HG03139 (cell line): ENCODE measurements at regions not wholly inside any gene's neighbourhood (a gene's known extent, or its start where the extent isn't known, plus 50 kb on each side); places are given as distances from the start of the nearest gene placed in this dataset.

Experiments
- ATAC-seq: cut with Tn5 transposase; IDR thresholded peaks from one replicate; pipeline ENCODE4 v1.9.1; 2021; ENCODE audit not compliant: unreplicated experiment

DNA sequence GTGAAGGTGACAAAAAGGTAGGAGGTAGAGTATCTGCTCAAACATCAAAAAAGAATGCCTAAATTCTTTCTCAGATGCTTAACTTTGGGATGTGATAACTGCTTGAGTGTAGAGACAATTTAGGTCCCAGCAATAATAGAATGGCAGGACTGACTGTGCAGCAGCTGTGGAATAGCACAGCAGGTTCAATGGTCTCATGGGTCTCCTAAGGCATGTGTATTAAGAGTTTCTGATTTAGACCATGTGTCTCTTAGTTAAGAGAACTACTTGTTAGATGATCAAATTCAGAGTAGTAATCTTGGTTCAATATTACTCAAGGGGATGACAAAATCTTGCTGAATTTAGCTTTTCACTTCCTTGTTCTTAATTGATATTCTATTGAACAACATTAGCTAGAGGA is 72.0 kb downstream of the ALX1 start:
- ATAC-seq: no peak

- no peak for ATAC-seq
Observed at GRCh38 chr12:85356596-85357385, 76.8 kb downstream of the ALX1 start.

GRCh38 chr12:85357609-85358008 is 77.6 kb downstream of the ALX1 start:
- no peak for ATAC-seq

DNA sequence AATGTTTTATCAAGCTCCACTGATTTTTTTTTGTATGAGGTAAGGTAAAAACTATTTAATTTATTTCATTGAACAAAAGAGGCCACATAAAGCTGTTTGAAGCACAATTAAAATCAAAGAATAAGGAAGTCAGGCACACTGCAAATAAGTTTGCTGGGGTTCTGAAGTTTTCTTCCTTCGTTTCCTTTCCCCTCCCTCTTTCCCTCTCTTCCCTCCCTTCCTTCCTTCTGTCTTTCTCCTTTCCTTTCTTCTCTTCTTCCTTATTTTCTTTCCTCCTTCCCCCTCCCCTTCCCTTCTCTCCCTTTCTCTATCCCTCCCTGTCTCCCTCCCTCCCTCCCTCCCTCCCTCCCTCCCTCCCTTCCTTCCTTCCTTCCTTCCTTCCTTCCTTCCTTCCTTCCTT is 78.7 kb downstream of the ALX1 start:
- ATAC-seq: no peak

- ATAC-seq: no peak
Observed at GRCh38 chr12:85363382-85364190, 83.6 kb downstream of the ALX1 start.

- no peak for ATAC-seq
Observed at GRCh38 chr12:85367936-85368335, 87.9 kb downstream of the ALX1 start.

GRCh38 chr12:85369365-85370154 is 89.5 kb downstream of the ALX1 start:
- ATAC-seq: no peak

- no peak for ATAC-seq
Observed at GRCh38 chr12:85373045-85373444, 93.0 kb downstream of the ALX1 start.

- ATAC-seq: no peak
Observed at GRCh38 chr12:85374981-85375380, 95.0 kb downstream of the ALX1 start.

DNA sequence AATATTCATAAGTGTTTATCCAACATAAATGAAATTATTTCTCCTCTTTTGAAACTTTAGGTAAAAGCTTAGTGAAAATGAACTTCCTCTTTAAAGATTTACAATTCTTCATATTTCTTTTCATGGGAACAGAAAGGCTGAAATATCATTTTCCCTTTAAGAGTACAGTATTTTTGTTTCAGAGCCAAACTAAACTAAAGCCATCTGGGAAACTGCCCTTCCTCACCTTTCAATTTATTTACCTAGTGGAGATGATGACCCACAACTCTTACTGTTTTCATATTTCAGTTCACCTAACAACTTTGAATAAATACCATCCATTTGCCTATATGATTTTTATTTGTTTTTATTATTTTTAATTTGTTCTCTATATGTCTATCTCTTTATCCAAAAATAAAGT is 105.4 kb downstream of the ALX1 start:
- ATAC-seq: no peak

- no peak for ATAC-seq
Observed at GRCh38 chr12:85390266-85390665, 110.2 kb downstream of the ALX1 start.

DNA sequence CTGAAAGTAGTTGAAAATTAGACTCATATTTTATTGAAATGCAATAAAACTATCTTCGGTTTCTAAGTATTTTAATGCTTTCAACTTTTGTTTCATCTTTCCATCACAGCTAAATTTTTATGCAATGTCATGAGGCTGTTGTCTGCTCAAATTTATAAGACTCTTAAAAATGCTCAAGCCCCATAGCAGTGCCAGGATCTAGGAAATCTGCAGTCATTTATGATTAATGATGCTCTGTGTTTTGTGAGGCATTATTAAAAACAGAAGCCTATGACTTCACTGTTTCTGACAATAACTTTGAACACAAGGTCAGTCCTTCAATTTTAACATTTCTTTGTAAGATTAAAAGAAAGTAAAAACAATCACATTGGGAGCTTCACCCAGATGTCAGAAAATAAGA is 112.5 kb downstream of the ALX1 start:
- ATAC-seq: no peak

- no peak for ATAC-seq
Observed at GRCh38 chr12:85393606-85394005, 113.6 kb downstream of the ALX1 start.

DNA sequence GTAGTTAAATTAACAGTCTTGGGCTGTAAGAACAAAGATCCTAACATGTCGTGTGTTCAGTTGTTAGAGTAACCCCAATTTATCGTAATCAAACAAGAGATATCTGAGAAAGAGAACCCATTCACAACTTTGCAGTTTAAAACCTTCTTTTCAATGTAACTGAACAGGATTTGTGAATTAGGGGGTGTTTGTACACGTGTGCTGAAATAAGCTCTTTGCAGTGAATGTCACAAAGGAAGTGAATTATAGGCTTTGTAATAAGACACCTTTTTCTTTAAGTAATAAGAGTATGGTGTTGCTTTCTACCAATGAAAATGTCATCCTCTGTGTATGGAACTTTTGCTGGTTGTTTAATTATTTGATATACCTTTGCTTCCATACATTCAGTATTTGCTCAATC is 114.0 kb downstream of the ALX1 start:
- ATAC-seq: no peak

- ATAC-seq: no peak
Observed at GRCh38 chr12:85394809-85395208, 114.8 kb downstream of the ALX1 start.

DNA sequence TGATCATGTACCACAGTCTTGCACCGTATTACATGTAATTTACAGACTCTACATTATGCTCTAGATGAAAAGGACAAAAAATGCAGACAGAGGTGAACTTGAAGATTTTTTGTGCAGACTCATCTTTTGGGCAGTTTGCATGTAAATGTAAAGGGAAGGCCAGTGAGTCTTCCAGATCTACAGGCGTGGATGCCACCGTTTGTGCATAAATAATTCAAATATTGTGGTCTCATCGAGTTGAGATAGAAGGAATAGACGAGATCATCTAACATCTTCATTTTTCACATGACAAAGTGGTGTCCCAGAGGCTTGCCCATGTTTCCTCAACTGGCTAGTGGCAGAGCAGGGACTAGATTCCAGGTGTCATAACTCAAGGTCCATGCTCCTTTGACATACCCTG is 125.2 kb downstream of the ALX1 start:
- no peak for ATAC-seq

DNA sequence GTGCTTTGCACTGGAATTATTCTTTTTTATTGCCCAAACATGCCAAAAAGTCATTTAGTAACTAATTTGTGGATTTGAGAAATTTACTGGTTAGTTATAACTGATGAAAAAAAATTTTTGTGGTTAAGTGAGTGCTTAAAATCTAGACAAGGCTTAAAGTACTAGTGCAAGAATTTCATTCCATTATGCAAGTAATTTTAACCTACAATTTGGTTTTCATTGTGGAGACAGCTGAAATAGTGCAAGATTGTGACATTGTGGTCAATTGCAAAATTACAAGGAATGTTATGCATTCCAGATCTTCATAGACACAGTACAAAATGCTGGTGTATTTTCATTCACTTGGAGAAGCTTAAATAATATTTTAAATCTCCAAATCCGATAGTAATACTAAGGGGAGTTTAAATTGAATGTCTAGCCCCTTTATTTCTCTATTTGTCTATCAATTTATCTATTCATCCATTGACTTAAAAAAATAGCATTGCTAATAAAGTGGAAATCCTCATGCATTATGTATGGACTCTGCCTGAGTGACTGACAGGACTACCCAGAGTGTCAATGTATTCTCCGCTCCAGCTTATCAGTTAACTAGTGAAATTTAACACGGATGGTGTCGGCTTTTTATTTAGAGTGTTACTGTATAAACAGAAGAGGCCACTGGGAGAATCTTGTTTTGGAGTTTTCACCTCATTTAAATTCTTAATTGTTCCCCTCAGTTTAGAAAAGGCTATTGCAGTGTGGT is 125.9 kb downstream of the ALX1 start:
- no peak for ATAC-seq

DNA sequence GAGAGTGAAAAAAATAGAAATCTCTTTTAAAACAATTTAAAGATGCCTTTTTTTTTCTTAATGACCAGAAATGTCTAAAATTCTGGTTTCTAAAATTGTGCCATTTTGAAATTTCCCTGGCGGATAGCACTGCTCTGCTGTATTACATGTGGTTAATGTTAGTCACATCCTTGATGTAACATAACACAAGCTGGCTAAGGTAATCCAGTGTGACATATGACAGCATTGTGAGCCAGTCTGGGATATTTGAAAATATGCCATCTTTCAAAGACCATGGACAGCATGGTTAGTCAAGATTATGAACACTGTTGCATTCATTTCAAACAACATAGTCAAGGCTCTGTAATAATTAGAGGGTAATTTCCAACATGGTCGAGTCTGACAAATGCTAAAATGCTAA is 133.2 kb downstream of the ALX1 start:
- ATAC-seq: no peak

DNA sequence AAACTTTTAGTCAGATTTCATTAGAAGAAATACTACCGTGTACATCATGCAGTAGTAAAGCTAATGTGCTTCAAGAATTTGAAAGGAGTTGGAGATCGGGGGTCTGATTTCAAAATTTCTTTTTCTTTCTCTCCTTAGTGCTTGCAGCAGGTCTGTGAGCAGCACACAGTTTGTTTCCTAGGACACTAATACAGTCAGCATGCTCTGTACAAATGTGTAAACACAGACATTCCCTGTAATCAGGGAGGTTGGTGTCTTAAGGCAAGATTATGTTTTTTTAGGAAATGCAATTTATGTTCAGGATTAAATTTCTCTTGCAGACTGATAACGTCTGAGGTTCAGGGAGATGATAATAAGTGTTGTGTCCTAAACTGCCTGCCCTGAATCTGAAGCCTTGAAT is 142.7 kb downstream of the ALX1 start:
- ATAC-seq: no peak

DNA sequence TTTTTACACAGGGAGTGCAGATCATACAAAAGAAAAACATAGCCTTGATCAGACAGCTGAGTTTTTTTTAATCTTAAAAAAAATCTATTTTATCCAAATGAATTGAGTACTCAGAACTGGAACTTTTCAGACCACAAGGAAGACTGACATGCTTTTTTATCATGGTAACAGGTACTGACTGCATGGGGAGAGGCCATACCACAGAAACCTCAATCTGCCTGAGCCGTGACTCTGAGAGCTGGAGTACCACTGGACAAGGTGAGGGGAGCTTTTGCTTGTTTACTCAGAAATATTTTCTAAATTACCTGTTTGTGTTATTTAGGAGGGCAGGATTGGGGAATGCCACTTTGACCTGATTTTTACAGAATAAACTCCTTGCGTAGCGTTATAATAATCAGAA is 143.9 kb downstream of the ALX1 start:
- peak; percentile 77 for ATAC-seq
